ENCODE measurements at regions not wholly inside any gene's neighbourhood (a gene's known extent, or its start where the extent isn't known, plus 50 kb on each side); places are given as distances from the start of the nearest gene placed in this dataset.

DNA sequence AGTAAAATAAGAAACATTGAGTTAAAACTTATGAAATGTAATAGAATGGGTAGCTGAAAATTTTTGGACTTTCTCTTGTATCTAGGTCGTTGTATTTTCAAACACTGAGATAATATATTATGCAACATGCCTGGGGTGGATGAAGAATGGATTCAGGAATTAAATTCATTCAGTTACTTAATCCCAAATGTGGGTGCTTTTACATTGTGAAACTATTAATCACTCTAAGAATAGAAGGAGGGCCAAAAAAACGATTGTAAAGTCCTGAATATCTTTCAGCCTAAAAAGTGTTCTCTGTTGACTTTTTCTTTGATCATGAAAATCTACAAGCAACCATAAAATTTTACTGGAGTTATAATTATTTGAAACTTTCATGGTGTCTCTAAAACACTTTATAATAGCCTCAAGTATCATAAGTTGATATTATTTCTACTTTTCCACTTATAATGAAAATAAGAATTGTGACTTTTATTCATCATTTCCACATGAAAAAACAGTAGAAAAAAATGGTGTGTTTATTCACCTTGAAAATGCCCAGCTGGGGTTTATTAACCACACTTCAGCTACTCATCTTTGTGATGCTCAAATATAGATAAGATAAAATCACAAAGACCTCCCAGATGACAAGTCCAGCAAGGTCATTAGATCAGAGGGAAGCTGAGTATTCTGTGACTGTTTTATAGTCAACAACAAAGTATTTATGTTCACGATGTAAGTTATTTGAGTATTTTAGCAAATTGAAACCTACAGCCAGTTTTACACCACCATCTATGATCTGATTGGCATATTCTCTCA lies 619.9 kb upstream of the SOX9 start:
- intact Hi-C loops (cut with micrococcal nuclease): no loop called here
- H3K27me3 Mint-ChIP-seq (ENCODE audit: insufficient read depth, unreplicated experiment): no peaks in the 10 kb centered on the region
- no peak overlapping the region for H3K4me3 Mint-ChIP-seq (ENCODE audit: unreplicated experiment)
- H3K4me1 Mint-ChIP-seq (ENCODE audit: insufficient read depth, unreplicated experiment): peaks cover 6% of the 10 kb centered on the region
- no peaks in the 10 kb centered on the region for H3K36me3 Mint-ChIP-seq (ENCODE audit: insufficient read depth, unreplicated experiment)
- no peak overlapping the region for H3K27ac Mint-ChIP-seq (ENCODE audit: low read depth, unreplicated experiment)
- POLR2A ChIA-PET: no interaction called here
- peak; percentile 30 for DNase-seq (ENCODE audit: unreplicated experiment)
- CTCF ChIA-PET: no interaction called here
- no peaks in the 10 kb centered on the region for H3K9me3 Mint-ChIP-seq (ENCODE audit: unreplicated experiment)
- TF ChIP-seq, protein P1, sequence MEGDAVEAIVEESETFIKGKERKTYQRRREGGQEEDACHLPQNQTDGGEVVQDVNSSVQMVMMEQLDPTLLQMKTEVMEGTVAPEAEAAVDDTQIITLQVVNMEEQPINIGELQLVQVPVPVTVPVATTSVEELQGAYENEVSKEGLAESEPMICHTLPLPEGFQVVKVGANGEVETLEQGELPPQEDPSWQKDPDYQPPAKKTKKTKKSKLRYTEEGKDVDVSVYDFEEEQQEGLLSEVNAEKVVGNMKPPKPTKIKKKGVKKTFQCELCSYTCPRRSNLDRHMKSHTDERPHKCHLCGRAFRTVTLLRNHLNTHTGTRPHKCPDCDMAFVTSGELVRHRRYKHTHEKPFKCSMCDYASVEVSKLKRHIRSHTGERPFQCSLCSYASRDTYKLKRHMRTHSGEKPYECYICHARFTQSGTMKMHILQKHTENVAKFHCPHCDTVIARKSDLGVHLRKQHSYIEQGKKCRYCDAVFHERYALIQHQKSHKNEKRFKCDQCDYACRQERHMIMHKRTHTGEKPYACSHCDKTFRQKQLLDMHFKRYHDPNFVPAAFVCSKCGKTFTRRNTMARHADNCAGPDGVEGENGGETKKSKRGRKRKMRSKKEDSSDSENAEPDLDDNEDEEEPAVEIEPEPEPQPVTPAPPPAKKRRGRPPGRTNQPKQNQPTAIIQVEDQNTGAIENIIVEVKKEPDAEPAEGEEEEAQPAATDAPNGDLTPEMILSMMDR (IDR thresholded peaks at IDR 0.05; ENCODE audit: unreplicated experiment): no peak
- no TSS peak for BruUV-seq (replicated peaks)

GRCh38 chr17:71501711-71502110 lies 619.1 kb upstream of the SOX9 start:
- H3K9me3 Mint-ChIP-seq (ENCODE audit: unreplicated experiment): no peaks in the 10 kb centered on the region
- H3K4me3 Mint-ChIP-seq (ENCODE audit: unreplicated experiment): no peak overlapping the region
- CTCF ChIA-PET: no interaction called here
- H3K27me3 Mint-ChIP-seq (ENCODE audit: insufficient read depth, unreplicated experiment): no peaks in the 10 kb centered on the region
- H3K36me3 Mint-ChIP-seq (ENCODE audit: insufficient read depth, unreplicated experiment): no peaks in the 10 kb centered on the region
- no peak for DNase-seq (ENCODE audit: unreplicated experiment)
- intact Hi-C loops (cut with micrococcal nuclease): no loop called here
- no peak overlapping the region for H3K27ac Mint-ChIP-seq (ENCODE audit: low read depth, unreplicated experiment)
- peaks cover 6% of the 10 kb centered on the region for H3K4me1 Mint-ChIP-seq (ENCODE audit: insufficient read depth, unreplicated experiment)
- BruUV-seq (replicated peaks): no TSS peak
- TF ChIP-seq, protein P1 (IDR thresholded peaks at IDR 0.05; ENCODE audit: unreplicated experiment): no peak
- POLR2A ChIA-PET: no interaction called here

DNA sequence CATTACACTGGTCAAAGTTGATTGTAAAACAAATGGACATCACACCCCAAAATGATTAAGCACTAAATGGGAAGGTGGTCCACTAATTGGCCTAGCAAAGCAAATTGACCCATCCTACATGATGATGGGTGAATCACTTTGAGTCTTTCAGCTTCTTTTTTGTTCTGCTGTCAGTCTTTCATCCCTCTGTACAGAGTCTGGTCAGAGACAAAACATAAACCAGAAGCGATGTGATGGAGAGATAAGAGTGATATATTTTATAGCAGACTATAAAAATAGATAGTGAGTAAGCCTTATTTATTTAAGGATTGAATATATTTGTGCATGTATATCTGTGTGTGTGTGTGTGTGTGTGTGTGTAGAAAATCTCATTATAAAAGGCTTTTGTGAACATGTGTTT lies 618.4 kb upstream of the SOX9 start:
- H3K27me3 Mint-ChIP-seq (ENCODE audit: insufficient read depth, unreplicated experiment): no peaks in the 10 kb centered on the region
- no peaks in the 10 kb centered on the region for H3K9me3 Mint-ChIP-seq (ENCODE audit: unreplicated experiment)
- peaks cover 6% of the 10 kb centered on the region for H3K4me1 Mint-ChIP-seq (ENCODE audit: insufficient read depth, unreplicated experiment)
- H3K4me3 Mint-ChIP-seq (ENCODE audit: unreplicated experiment): no peak overlapping the region
- no peak overlapping the region for H3K27ac Mint-ChIP-seq (ENCODE audit: low read depth, unreplicated experiment)
- CTCF ChIA-PET: no interaction called here
- intact Hi-C loops (cut with micrococcal nuclease): no loop called here
- TF ChIP-seq, protein P1 (IDR thresholded peaks at IDR 0.05; ENCODE audit: unreplicated experiment): no peak
- no TSS peak for BruUV-seq (replicated peaks)
- POLR2A ChIA-PET: no interaction called here
- no peak for DNase-seq (ENCODE audit: unreplicated experiment)
- H3K36me3 Mint-ChIP-seq (ENCODE audit: insufficient read depth, unreplicated experiment): no peaks in the 10 kb centered on the region

DNA sequence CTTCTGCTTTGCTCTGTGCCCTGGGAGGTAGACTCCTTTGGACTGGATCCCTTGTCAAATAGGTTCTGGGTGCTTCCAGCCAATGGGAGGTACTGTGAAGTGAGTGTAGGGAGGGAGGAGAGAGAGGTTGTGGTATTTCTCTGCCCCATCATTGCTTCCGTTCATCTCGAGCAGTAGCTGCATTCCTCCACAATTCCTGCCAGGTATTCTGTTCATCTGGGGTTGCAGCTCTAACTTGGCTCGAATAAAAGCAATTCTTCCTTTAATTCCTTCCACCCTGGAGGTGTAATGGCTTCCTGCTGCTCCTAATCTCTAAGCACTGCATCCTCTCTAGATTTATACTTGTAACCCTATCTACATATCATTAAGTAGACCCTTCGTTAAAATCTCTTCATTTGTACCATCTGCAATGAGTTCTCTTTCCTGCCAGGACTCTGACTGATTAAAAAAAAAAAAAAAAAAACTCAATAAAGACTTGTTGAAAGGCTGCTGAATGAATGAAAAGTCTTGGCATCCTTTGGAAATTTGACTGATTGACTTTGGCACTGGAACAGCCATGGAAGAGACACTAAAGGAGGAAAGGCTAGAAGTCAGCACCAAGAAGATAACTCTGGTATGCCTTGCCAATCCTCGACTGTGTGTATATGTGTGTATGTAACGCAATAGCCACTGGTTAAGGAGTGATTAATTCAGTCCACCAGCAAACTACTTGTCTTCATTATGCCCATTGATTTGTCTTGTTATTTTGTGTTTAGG lies 616.9 kb upstream of the SOX9 start:
- CTCF ChIA-PET: no interaction called here

More for the DNA sequence above, 616.9 kb upstream of the SOX9 start:
- no TSS peak for BruUV-seq (replicated peaks)
- no peak for DNase-seq (ENCODE audit: unreplicated experiment)
- Mint-ChIP-seq H3K36me3 (ENCODE audit: insufficient read depth, unreplicated experiment) (no peaks in the 10 kb centered on the region), H3K4me1 (ENCODE audit: insufficient read depth, unreplicated experiment) (peaks cover 6% of the 10 kb centered on the region), H3K27me3 (ENCODE audit: insufficient read depth, unreplicated experiment) (no peaks in the 10 kb centered on the region), H3K9me3 (ENCODE audit: unreplicated experiment) (no peaks in the 10 kb centered on the region), H3K27ac (ENCODE audit: low read depth, unreplicated experiment) (no peak overlapping the region), H3K4me3 (ENCODE audit: unreplicated experiment) (no peak overlapping the region)
- TF ChIP-seq, protein P1 (IDR thresholded peaks at IDR 0.05; ENCODE audit: unreplicated experiment): no peak
- POLR2A ChIA-PET: no interaction called here
- intact Hi-C loops (cut with micrococcal nuclease): no loop called here

All from MCF 10A (cell line).